ENCODE measurements at regions not wholly inside any gene's neighbourhood (a gene's known extent, or its start where the extent isn't known, plus 50 kb on each side); places are given as distances from the start of the nearest gene placed in this dataset.

DNA sequence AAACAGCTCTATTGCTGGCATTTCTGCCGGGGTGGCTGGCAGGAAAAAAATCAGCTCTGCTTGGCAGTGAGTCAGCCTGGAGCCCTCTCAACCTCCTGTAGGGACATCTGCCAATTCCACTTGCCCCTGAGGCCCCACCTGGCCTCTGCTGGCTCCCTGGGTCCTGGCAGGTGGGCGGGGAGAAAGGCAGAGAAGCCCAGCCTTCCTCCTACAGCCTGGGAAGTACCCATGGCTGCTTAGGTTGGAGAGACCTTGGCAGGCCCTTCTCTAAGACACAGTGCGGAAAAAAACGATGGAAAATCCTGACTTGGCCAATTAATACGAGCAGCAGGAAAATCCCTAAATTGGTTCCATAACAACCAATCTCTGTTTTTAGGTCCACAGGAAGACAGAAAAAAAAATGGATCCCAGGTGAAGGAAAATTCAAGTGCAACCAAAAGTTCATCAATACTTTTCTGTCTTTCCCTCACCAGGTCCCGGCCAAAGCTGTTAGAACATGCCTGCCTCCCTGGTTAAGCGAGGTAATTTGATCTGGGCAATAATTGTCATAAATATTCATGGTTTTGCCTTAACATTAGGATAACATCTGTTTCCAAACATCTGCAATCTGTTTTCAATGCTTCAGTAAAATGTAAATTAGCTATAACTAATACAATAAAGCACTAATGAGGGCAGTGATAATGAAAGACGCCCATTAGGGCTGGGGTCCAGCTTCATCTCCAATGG, 245.9 kb downstream of the TFCP2L1 start:
- no peak for DNase-seq

DNA sequence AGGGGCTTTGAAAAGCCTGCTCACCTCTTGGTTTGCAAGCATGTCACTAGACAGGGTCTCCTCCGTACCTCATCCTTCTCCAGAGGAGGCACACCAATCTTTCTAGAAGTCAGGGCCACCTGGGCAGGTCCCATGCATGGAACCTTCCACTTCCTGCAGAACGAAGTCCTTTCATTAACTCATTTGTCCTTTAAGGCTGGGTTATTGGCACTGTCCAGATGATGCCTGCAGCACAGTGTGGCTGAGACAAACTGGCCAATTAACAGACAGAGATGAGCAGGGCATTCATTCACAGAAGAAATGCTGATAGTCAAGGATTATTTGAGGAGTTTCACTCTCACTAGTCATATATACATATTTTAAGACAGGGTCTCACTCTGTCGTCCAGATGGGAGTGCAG, 245.3 kb downstream of the TFCP2L1 start:
- DNase-seq = no peak

DNA sequence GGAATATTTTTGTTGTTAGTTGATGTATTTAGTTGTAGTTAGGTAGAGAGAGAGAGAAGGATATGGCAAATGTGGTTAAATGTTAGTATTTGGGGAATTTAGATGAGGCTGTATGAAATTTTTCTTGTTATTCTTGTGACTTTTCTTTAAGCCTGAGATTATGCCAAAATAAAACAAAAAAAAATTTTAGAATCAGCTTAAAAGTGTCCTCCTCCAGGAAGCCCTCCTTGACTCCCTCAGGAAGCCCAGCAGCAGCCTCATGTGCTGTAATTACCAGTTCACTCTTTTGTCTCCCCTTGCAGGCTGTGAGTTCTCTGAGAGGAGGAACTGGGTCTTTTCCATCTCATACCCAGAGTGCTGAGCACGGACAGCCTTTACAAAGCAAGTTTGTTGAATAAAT, 243.5 kb downstream of the TFCP2L1 start:
- DNase-seq = no peak

DNA sequence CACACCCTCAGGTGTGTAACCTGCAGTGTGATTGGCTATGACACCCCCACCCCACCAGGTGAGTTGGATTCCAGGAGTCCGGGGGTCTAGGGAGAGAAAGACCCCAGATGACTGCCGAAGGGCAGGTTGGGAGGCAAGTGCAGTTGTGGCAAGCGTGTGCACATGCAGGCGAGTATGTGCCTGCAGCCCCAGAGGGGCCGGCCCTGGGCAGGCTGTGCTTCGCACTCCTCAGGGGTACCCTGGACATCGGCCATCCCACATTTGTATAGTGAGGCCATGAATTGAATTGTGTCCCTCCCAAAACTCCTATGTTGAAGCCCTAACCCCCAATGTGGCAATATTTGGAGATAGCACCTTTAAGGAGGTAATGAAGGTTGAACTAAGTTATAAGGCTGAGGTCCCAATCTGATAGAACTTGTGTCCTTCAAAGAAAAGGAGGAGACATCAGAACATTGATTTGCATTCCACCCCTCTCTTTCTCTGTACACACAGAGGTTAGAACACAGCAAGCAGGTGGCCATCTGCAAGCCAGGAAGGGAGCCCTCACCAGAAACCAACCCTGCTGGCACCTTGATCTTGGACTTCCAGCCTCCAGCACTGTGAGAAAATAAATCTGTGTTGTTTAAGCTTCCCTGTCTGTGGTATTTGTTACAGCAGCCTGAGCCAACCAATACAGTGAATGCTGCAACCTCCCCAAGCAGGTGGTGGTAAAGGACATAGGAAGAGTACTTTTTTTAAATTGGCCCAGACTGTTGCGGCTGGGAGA, 241.8 kb downstream of the TFCP2L1 start:
- DNase-seq = no peak

DNA sequence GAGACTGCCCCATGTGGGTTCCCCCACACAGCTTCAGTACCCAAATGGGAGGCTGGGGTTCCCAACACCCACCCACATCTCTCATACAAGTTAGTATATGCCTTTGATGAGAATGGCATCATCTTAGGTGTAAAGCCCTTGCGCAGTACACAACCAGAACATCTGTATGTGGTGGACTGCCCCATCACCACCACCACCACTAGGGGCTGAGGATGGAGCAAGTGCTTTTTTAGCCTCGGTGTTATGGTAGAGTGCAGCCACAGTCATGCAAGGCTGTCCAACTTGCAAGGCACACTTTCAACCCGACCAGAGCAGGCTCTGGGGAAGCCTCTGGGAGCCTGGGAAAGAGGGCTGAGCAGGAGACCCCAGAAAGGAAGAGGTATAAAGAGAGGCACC, 241.2 kb downstream of the TFCP2L1 start:
- no peak for DNase-seq

DNA sequence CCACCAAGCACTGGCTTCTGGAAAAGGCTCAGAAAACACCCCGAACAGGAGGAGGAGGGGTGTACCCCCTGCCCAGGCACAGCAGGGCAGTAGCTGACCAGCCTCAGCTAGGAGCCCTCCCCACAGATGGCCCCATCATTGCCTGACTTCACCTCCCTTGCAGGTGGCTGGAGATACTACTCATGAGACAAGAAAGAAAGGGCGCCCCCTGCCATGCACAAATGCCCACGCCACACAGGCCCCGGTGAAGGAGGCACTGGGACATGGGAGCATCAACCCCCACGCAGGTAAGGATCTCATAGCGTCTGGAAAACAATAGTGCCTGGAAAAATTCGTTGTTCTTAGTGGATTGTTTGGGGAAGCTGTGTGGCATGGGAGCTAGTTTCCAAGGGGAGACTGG, 240.6 kb downstream of the TFCP2L1 start:
- DNase-seq = no peak

DNA sequence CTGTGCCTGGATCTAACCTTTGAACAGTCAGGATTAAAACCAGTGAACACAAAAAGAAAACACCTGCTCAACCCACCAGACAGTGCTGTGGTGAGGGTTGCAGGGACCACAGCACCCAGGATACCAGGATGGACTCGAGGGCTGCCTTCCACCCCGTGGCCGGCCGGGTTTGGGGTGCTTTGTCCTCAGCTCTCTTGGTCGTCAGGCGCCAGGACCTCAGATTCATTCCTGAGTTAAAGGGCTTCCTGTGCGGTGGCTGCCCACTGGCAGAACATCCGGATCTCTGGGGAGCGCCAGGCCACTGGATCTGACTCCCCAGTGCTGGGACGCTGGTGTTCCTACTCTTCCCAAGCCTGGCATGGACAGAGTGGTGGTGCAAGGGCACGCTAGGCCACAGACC, 239.8 kb downstream of the TFCP2L1 start:
- DNase-seq = no peak

DNA sequence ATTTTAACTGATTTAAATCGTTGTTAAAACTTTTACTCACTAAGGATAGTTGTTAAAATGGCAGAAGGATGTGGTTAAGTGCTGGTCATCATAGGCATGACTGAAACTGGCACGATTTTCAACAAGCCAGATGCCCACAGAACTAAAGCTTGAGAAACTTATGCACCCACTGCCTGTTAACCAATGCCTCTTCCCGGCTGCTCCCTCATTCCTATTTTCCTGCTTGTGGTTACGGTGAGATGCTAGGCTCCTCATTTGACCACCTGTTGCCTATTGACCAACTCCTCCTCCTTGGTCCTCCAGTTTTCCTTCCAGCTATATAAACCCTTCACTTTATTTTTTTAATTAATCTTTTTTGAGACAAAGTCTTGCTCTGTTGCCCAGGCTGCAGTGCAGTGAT, 238.7 kb downstream of the TFCP2L1 start:
- no peak for DNase-seq

DNA sequence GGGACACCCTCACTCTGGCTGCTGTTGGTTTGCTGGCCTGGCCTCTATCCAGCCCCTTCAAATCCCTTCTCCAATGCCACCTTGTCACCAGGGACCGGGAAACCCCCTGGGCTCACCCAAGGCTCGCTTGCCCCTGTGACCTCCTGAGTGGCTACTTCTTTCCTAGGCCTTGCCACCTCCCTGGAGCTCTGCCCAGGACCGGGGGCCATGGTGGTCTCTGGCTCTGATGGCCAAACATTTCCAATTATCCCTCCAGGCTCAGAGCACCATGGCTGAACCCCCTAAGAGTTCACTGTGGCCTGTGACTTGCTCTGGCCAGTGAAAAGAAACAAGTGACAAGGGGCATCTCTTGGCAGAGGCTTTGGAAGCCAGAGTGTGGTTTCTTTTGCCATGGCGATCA, 237.6 kb downstream of the TFCP2L1 start:
- DNase-seq = no peak

DNA sequence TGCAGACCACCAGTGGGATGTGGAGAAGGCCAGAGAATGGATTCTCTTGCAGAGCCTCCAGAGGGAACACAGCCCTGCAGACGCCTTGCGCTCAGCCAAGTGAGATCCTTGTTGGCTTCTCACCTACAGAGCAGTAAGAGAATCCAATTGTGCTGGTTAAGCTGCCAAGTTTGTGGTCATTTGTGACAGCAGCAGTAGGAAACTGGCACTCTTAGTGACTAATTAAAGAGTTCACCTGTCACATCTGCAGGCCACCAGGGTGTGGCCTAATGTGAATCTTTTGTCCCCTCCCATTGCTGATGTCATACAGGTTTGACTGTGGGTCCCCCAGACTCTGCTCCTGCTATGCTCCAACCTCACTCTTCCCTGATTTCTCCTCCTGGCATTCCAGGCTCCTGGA, 235.9 kb downstream of the TFCP2L1 start:
- no peak for DNase-seq

DNA sequence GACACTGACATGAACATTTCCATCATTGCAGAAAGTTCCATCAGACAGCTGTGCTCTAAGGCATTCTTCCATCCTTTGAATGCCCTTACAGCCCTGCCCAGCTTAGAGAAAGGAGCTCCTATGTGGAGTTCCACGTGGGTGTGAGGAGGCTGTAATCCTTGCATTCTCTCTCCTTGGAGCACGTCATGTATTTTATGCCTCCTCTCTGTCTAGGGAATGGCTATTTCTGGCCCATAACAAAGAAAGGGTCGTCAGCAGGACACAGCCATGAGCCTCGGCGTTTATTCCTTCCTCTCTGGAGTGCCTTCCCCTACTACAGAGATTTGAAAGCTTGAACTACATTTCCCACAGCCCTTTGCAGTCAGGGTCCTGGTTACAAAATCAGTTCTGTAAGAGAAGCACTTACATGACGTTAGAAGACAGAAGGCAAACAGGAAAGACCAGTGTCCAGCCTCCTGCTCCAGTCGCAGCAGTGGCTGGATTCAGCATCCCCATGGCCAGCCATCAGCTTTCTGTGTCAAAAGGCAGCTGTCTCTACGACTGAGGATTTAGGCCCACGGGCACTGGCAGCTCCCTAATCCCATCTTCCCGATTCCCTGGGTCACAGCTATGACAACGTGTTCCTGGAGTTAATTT, 234.9 kb downstream of the TFCP2L1 start:
- no peak for DNase-seq

DNA sequence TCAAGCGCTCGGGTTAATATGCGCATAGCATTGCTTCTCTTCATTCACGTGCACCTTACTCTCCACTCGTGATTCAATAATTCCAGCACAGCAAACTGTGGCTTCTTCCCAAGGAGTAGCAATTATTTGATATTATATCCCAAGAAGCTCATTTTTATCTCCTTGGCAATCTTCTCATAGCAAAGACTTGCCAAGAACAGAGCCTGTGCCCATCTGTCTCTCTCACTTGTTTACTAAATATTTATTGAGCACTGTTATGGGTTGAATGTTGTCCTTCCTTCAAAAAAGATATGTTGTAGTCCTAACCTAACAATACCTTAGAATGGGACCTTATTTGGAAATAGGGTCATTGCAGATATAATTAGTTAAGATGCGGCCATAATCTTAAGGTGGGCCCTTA, 233.7 kb downstream of the TFCP2L1 start:
- no peak for DNase-seq

DNA sequence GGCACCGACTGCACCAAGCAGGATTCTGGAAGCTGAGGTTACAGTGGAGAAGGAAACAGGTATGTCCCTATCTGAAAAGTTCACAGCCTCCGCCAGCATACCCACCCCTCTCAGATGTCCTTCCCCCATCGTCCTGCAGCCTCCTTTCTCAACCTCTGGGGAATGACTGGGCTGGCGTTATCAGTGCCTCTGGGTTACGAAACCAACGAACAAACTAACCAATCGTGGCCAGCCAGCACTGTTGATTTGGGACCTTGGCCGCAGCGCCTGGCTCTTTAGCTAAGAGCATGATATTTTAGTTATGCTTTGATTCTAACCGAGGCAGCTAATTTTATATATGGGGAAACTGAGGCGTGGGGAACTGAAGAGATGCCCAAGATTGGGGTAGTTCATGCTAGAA, 233.0 kb downstream of the TFCP2L1 start:
- no peak for DNase-seq

DNA sequence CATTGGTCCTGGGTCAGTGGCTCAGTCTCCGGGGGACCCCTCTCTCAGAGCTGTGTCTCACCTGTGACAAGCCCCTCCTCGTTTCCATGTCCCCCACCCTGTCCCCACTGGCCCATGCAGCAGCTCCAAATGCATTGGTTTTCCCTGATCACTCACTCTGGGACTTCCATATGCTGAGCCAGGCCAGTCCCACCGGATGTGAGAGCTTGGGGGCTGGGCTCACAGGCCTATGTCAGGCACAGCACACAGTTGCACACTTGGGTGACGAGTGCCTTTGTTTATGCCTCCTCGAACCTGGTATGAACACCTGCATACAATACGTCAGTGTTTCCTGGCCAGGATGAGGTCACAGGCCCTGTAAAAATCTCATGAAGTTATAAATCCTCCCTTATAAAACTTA, 232.5 kb downstream of the TFCP2L1 start:
- no peak for DNase-seq

DNA sequence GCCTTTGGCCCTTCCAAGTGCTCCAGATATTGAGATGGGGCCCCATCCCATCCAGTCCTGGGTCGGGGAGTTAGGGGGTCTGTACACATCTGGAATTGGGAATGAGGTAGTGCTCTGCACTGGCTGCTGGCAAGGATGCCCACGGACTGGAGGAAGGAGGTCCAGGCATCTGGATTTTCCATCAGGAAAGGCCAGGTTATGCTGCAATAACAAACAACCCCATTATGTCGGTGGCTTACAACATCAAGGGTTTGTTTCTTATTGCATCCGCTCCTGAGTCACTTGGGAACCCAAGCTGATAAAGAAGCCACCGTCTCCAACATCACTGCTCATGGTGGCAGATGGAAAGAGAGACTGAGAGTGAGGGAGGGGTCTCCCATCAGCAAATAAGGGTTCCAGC, 229.9 kb downstream of the TFCP2L1 start:
- no peak for DNase-seq

DNA sequence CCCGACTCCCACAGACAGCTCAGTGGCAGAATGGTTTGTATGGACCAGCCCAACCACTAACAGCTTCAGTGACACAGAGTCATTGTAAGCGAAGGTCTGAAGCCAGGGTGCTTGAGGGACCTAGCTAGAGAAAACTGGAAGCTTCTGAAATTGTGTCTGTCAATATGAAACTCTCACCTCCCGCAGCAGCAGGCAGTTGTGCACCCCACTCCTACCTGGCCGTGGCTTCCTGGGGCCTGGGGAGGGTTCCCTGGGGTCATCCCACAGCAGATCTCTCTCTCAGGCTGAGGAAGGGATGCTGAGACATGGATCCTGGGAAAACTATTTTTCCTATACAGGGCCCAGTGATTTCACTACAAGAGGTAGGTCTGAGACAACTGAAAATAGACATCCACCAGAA, 229.5 kb downstream of the TFCP2L1 start:
- no peak for DNase-seq

DNA sequence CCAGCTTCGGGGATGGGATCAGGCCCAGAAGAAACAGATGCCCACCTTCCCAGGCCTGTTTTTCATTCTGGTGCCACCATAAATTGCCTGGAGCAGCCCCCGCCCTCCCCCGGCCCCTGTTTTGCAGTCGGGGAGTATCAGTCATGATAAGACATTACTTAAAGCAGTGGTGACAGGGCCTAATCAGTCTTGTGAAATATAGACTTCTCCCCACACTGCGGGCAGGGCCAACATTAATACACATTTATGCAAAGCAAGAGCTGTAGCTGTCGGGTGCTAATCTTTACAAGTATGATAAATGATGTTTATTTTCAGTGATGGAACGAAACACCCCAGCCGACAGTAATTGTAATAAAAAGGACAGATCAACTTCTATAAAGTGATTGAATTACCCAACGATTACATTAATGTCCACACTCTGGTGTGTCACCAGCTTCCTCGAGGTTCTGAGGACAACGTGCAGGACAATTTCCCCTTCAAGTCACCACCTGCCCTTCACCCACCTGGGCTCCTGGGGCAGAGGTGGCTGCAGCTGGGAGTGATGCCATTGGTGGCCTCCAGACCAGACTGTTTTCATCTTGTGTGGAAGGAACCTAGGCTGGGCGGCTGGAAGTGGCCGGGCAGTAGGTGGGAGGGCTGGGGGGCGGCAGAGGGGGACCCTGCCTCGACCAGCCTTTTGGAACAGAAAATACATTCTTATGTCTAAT, 226.0 kb downstream of the TFCP2L1 start:
- DNase-seq = no peak

DNA sequence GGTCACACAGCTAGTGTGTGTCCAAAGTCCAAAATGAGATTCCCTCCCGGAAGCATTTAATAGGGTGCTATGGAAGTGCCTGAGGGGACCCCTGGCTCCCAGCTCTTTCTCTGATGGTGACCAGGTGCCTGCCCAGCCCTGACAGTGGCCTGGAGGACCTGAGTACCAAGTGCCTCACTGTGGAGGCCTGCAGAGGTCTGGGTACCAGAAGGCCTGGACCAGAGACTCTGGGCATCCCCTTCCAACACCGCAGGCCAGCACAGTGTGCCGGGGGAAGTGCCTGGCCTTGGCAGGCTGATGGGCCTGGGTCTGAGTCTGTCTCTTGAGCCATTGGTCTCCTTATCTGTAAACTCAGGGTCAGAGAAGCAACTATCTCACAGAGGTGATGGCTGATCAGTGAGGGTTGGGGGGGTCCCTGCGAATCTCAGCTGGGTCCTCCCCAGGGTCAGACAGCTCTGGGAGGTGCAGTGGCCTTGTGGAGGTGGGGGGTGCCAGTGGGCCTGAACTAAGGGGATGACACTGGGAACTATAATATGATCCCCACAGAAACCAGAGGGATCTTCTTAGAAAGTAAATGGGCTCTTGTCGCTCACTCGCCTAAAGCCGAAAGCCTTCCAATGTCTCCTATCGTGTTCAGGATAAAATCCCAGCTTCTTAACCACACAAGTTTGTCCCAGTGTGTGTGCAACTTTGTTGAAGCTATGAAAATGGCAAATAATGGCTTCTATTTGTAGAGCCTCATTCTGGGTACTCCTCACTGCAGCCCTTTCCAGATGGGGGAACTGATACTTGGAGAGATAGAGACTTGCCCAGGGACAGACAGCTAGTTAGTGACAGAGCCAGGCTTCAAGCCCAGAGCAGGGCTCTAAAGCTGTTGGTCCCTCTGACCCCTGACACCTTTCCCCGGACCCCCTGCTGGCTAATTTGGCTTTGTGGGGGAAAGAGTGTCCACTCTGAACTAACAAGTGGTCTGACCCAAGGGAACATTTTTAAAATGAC, 225.1 kb downstream of the TFCP2L1 start:
- no peak for DNase-seq

DNA sequence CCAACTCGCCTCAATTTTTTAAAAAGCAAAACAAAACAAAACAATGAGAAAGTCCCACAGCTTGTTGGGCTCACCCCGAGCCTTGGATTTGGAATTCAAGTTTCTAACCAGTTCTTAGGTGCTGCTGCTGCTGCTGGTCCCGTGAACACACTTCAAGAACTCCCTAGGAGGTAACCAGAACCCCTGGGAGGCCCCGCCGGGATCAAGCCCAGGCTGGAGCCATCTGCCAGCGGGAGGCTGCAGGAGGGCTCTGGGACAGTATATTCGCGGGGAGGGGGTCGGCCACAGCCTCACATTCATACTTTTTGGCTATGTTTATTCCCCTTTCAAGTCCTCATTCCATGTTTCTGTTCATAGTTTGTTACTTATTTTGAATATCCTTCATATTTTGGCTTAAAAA, 223.4 kb downstream of the TFCP2L1 start:
- DNase-seq = no peak

DNA sequence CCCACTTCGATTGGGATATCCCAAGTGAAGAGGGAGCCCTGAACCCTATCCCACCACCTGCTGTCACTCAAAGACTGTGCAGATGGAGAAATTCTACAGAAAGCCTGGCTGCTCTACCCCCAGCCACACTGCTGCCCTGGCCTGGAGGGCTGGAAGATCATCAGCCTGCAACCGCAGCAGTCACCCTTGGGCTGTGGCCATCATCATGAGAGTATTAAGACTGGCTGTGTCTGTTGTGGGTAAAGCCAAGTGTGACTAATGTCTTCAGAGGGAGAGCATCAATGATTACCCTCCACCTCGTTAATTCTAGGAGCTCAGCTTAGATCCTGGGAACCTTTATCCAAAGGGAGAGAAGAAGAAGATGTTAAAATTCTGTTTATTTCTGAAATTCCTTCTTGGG, 221.5 kb downstream of the TFCP2L1 start:
- DNase-seq = no peak

DNA sequence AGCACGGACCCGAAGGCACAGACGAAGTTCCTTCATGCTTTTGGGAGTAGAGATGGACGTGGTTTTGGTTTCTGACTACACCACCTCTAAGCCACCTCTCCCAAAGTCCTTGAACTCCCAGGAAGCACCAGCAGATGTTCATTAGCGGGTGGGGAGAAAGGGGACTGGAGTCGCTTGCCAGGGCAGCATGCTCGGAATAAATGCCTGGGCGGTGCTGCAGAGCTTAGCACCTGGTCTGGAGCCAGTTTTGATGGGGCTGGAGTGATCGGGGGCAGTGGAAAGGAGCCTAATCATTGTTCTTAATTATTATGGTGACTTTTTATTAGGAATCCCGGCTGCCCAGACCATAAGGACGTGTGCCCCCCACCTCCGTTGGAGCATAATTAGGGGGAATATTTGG, 220.8 kb downstream of the TFCP2L1 start:
- DNase-seq = no peak

DNA sequence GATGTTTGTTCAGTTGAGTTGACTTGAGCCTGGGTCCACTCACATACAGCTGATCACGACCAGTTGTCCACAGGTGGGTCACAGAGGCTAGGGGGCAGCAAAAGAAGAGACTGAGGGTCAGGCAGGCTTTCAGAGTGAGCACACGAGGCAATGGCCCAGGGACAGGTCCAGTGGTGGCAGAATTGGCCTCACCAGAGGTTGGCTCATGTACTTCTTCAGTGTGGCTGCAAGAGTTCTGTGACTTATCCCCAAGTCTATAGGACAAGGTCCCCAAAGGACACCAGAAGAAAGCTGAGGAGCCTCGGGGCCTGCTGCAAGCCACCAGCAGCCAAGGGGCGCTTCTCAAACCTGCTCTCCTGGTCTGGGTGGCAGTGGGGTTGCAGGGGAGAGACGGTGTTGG, 219.8 kb downstream of the TFCP2L1 start:
- no peak for DNase-seq
